NCI-H2227 (cell line): ENCODE measurements at regions not wholly inside any gene's neighbourhood (a gene's known extent, or its start where the extent isn't known, plus 50 kb on each side); places are given as distances from the start of the nearest gene placed in this dataset.
"Not testable (repeated sequence)": the region's sequence is repeated elsewhere in the genome, so short reads cannot be mapped to it uniquely, and the experiment has no call there.

Experiments used
- DNase-seq: peaks from one replicate; lab custom pipeline; 2025; ENCODE audit not compliant: unreplicated experiment; lab: John Stamatoyannopoulos, UW

DNA sequence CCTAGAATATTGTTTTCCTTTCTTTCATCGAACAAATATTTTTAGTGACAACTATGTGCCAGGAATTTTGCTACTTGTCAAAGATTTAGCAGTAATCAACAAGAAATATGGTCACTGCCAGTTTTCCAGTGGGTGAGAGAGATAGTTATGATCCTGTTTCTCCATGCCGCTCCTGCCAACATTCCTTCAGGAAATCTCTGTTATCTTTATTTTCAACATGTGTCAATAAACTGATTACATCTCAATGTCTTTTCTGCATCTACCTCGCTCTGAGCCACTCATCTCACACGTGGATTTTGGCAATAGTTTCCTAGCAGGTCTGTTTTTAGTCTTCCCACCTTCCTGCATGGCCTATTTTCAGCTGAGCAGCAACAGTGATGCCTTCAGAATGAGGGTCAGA lies 650.0 kb upstream of the STXBP6 start:
- no peak for DNase-seq

DNA sequence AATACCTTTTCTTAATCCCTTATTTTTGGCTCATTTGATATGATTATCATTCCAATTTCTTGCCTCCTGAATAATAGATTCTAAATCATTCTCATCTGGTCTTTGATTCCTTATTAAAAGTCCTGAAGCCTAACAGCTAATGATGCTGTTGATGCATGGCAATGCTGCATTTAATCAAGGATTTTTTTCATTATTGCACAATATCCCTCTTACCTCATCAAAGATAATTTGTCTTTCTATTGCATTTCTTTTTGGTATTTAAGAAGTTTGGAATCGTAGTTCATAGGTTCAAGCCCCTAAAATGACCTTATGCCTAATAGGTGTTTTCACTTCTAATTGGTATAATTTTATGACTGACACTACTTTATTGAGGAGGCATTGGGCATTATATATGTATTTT lies 648.2 kb upstream of the STXBP6 start:
- DNase-seq, result no peak

DNA sequence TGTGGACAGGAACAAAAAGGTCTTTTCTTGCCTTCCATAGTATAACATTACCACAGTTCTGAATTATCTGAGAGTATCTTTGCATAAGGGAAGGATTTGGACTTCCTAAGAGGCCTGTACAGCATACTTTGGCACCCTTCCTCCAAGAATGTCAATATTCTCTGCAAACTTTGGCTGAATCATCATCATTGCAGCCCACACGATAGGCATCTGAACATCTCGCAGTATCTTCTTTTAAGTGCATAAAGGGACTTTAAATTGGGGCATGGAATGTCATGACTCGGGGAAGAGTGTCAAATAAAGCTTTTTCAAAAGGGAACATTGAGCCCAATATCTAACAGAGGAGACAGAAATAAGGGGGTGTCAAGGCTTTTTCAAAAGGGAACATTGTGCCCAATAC lies 646.2 kb upstream of the STXBP6 start:
- no peak for DNase-seq

DNA sequence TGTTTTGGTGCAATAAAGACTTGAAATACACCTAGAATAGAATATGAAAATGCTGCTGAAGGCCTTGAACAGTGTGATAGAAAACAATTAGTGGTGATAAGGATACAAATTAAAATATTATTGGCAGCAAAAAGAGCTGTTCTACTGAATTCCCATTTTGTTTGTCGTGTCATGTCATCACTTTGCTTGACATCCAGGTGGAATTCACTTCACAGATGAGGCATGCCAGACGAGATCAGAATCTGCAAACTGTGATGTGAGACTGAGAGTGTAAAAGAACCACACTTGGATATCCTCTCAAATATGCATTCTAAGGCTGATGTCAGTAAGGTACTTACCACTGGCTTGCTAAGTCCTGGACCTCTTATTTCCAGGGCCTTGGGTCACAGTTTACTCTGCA lies 635.1 kb upstream of the STXBP6 start:
- DNase-seq, result no peak

DNA sequence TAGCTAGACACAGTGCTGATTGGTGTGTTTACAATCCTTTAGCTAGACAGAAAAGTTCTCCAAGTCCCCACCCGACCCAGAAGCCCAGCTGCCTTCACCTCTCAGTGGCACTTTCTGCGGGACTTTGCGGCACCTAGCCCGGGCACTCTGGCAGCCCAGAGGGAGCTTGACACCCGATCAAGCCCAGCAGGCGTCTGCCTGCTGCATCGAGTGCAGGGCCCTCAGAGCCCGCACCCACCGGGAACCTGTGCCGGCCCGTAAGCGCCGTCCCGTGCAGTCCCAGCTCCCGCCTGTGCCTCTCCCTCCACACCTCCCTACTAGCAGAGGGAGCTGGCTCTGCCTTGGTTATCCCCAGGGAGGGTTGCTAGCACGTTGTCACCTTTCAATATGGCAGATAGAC lies 631.0 kb upstream of the STXBP6 start:
- no peak for DNase-seq

DNA sequence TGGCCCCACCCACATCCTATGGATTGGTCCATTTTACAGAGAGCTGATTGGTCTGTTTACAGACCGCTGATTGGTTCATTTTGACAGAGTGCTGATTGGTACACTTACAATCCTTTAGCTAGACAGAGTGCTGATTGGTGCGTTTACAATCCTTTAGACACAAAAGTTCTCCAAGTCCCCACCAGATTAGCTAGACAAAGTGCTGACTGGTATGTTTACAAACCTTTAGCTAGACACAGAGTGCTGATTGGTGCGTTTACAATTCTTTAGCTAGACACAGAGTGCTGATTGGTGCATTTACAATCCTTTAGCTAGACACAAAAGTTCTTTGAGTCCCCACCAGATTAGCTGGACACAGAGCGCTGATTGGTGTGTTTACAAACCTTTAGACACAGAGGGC lies 630.6 kb upstream of the STXBP6 start:
- not testable (repeated sequence) for DNase-seq

DNA sequence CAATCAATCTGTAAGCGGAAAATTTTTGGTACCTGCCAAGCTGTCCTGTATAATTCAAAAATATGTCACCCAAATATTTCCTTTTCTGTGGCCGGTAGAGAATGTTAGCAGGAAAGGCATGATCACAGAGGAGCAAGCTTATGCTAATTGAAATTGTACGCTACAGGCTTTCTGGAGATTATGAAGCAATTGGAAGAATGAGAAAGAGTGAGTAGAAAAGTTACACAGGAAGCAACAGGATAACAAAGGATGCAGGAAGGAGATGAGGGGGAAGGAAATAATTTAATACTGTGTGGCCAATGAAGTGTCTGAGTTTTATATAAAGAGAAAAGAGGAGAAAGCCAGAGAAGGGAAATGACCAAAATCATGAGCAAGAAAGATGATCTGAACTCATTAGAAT lies 627.2 kb upstream of the STXBP6 start:
- DNase-seq, result no peak

DNA sequence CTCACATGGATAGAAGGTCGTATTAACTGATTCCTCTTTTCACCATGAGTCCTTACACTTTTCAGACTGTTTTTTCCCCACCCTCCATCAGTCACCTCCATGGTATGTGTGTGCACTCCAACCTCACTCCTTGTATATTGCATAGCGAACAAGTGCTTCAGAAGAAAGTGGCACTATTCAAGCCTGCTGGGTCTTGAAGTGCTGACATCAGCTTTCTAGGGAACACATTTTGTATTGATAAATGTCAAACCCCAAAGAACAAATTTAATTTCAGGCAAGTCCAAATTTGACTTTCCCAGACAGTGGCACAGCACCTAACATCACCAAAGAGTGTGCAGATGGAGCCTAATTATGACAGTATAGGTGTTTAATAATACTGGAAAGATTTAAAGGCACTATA lies 617.4 kb upstream of the STXBP6 start:
- DNase-seq, result no peak

DNA sequence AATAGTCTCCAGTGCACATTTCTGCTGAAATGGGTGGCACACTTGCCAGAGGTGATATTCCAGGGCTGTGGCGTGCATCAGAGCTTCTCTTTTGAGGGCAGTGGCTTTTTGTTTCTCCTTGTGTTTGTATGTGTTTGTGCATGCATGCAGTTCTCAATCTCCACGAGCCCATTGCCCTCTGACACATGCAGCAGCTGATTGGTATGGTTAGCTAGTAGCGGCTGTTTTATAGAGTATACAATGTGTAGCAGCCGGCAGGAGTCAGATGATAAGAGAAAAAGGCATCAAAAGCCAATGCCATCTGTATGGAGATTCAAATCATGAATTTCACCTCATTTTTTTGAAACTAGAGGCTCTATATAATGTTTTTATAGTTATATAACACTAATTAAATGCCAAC lies 616.9 kb upstream of the STXBP6 start:
- DNase-seq, result peak; percentile 1

DNA sequence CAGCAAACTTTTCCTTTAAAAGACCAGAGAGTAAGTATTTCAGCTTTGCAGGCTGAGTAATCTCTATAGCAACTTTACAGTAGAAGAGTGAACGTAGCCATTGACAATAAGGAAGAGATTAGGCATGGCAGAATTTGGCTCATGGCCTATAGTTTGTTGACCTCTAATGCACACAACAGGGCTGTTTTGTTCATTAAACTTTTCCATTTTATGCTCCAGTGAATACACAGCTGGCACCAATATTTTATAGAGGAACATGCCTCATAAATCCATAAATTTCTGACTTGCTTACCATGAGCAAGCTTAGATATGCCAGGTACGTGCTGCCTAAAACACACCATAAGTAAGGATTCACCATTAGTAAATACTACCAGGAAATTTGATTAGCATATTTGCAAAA lies 609.0 kb upstream of the STXBP6 start:
- DNase-seq, result no peak

DNA sequence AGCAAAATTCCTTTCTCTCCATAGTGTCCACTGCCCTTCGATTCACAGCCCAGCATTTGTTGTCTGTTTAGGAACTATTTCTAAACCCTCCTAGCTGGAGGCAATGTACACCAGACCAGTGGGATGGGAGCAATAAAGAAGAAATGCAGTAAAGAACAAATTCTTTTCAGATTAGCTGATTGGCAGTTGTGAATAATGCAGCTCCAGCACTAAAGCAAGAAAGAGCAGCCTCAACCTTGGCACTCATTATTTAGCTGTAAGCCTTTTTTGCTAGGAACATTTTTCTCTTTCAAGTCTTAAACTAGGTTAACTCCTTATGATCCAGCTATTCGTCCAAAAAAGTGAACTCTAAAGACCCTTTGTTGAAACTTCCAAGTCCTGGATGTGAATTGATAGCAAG lies 580.5 kb upstream of the STXBP6 start:
- DNase-seq, result no peak

DNA sequence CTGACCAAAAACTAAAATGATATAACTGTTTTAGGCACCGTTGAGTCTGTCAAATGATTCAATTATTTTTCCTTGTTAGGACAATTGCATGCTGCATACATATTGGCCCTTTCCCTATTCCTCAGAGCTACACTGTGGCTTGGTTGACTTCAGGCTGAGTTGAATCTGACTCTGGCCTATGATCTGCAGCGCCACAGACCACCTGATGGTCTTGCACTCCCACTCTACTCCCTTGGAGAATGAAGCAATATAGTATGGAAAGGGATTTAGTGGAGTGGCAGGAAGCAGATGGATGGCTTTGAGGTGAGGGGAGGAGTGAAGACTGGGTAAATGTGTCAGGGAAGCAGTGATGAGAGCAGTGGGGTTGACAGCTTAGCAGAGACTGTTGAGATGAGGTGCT lies 579.0 kb upstream of the STXBP6 start:
- no peak for DNase-seq

DNA sequence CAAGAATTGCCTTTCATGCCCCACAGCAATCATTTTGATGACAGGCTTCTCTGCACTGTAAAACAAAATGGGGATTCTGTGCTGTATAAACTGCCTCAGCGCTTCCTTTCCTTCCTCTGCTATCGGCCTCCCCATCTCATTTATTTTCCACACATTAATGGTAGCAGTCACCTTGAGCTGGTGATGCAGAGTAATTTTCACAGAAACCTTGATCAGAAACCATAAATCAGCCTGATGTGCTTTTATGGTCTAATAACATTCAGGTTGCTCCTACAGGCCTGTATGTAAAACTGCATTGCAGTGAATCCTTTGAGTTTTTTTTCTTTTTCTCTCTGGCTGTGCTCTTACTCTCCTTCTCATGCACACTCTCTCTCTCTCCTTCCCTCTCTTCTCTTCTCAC lies 578.4 kb upstream of the STXBP6 start:
- DNase-seq, result peak; percentile 25

DNA sequence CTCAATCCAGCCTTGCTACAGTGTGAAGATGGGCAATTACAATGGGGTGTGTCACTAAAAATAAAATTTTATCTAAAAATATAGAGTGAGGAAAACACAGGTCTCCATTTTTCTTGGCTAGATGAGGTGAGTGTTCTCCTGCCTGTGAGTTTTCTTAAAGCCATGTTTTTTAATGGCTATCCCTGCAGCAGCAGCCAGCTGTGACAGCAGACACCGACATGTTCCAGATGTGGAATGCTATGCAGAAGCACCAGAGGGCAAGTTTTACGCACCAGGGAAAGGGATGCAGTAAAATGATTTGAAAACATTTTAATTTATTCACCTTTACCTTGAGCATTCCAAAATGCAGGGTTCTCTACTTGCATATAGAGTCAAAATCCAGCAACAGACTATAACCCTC lies 577.0 kb upstream of the STXBP6 start:
- no peak for DNase-seq

DNA sequence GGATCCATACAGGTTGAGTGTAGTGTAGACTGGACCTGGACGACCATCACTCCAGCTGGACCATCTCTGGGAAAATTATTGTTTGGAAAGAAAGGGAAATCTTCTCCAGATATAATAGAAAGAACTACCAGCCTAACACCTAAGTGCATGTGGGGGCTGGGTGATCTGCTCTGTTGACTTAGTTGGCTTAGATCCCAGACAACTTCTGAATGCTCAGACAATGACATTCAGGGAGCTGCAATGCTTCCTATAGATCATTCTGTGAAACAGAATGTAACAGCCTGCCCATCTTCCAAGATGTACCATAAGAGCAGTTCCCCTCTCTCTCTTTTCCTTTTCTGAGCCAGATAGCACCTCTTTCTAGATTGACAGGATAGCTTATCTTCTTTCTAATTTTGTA lies 572.8 kb upstream of the STXBP6 start:
- peak; percentile 20 for DNase-seq

DNA sequence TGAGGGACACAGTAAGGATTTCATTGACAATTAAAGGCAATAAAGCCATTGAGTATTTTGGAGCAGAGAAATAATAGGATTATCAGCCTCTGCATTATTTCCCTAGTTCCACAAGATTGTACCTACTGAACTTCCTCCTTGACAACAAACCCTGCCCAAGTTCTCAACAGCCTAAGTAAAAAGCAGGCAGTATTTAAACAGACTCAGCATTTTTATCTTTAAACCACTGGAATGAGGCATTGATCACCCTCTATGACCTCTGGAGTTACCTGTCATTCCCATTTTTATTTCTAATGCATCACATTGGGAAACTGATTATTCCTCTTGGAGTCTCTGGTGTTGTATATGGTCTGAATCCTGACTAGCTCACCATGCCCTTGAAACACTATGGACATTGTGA lies 570.6 kb upstream of the STXBP6 start:
- no peak for DNase-seq

DNA sequence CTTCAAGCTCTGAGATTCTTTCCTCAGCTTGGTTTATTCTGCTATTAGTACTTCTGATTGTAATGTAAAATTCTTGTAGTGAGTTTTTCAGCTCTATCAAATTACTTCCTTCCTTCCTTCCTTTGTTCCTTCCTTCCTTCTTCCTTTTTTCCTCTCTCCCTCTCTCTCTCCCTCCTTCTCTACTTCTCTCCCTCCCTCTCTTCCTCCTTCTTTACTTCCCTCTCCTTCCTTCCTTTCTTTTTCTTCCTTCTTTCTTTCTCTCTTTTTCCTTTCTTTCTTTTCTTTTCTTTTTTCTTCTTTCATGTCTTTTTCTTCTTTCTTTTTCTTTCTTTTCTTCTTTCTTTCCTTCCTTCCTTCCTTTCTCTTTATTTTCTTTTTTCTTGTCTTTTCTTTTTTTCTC lies 565.2 kb upstream of the STXBP6 start:
- DNase-seq, result no peak

DNA sequence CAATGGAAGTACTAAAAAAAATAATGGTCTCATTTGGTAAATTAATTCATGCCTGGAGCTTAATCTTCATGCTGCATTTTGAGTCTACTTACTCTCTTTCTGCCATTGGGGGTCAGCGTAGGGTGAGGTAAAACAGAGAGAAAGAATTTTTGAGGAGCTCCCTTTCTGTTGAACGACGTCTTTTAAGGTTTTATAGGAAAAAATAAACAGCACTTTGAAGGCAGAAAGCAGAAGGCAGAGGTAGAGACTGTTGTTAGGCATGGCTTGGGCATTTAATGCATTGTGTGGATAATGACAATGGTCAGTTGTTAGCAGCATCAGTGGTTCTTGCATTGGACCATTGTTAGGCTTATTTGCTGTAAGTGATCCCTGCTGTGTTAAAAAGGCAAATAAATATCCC lies 557.2 kb upstream of the STXBP6 start:
- peak; percentile 54 for DNase-seq

DNA sequence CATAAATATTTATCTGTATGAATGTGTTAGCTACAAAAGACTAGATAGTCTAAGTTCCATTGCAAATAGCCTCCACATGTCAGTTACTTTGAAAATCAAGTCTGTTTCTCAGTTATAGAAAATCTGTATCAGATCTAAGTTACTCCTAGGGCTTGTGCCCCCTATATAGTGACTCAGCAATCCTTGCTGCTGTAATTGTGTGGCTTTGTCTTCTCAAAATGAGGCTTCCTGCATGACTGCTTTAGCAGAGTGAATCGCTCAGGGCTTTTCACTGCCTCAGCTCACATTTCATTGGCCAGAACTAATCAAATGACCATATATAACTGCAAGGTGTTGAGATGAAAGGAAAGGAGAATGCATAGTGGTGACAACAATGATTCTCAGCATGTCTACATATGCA lies 552.2 kb upstream of the STXBP6 start:
- no peak for DNase-seq

DNA sequence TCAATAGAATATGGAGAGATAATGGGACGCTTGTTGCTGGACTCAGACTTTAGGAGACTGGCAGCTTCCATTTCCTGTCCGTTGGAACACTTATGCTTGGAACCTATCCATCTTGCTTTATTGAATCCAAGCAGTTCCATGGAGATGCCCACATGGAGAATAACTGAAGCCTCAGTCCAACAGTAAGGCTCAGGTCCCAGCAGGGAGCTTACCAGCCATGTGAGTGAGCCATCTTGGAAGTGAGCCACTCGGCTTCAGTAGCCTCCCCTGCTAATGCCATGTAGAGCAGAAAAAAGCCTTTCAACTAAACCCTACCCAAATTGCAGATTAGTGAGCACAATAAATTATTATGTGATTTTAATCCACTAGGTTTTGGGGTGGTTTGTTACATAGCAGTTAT lies 538.8 kb upstream of the STXBP6 start:
- no peak for DNase-seq

DNA sequence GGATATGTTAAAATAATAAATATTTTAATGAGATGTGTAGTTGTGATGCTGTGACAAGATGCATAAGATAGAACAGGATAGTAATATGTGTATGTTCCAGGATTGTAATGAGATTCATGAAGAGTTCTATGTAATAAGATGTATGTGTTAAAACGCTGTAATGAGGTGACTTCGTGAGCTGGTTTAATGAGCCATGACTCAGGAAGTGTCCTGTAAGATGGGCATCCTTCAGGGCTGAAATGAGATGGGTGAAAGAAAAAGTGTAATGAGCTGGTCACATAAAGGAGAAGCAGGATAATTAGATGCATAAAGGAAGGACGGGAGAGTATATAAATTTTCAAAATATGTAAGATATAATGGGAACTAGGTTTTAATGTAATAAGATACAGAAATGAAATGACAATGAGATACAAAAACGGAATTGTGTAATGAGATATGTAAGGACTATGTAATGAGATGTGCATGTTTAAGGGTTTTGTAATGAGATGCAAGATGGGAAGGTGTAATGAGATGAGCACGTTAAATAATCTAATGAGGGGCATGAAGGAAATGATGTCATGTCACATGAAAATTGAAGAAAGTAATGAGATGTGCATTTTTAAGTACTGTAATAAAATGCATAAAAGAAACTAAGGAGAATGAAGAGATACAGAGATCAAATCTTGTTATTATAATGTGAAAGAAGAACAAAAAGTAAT lies 524.8 kb upstream of the STXBP6 start:
- no peak for DNase-seq

DNA sequence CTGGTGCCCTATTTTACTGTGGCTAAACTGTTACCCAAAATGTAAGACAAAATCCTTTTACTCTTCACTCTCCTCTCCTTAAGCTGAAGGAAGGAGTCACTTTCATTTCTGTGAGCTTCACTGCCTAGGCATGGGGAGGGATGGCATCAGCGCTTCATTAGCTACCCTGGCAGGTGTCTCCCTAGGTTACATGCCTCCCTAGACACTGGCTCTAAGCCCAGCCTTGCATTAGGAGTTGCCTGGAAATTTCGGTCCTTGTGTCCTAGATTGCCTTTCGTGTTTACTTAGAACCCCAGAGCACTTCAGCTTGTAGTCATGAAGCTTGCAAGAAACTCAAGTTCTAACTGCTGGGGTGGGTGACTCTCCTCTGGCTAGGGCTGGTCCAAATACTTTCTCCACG lies 520.5 kb upstream of the STXBP6 start:
- DNase-seq, result no peak

DNA sequence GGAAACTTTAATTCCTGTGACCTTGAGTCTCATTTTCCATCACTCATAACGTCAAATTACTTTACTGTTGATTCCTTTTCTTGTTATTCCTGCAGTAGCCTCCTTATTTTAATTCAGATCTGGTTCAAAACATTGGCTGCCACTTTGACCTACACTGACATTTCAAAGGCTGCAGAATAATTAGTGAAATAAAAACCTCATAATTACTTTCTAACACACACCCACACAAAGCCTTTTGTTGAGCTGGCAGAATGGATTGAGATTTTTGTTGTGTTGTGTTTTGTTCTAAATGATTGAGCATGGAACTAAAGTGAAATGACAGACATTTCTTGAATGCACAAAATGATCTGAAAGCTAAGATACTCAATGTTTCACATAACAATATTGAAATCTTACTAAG lies 507.5 kb upstream of the STXBP6 start:
- no peak for DNase-seq

DNA sequence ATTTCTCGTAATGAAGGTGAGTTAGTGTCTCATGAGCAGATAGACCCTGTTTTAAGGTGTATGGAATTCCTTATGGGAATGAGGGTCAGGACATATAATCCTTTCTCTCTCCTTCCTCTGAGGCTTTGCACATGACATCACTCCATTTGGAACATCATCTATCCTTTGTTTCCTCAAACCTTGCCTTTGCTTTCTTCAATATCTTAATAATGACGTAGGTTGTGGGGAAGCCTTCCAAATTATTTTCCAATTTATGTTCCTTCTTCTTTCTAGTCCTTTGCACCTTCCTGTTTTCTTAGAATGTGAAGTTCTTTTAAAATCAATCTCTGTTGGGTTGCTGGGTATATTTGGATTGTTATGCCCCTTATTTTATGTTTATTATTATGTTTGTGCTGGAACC lies 502.9 kb upstream of the STXBP6 start:
- no peak for DNase-seq
